ENCODE measurements at regions not wholly inside any gene's neighbourhood (a gene's known extent, or its start where the extent isn't known, plus 50 kb on each side); places are given as distances from the start of the nearest gene placed in this dataset.

- Mint-ChIP-seq H3K27ac (ENCODE audit: unreplicated experiment) (no peak overlapping the region), H3K36me3 (ENCODE audit: low read depth, unreplicated experiment) (no peaks in the 10 kb centered on the region), H3K27me3 (ENCODE audit: unreplicated experiment) (no peaks in the 10 kb centered on the region), H3K9me3 (ENCODE audit: unreplicated experiment) (no peaks in the 10 kb centered on the region), H3K4me3 (ENCODE audit: unreplicated experiment) (no peak overlapping the region), H3K4me1 (ENCODE audit: unreplicated experiment) (no peaks in the 10 kb centered on the region)
- no peak for TF ChIP-seq CTCF (IDR thresholded peaks at IDR 0.05; ENCODE audit: unreplicated experiment)
- no peak for DNase-seq (ENCODE audit: low spot score)
Measured at GRCh38 chr9:11805969-11806368, 887.2 kb upstream of the TYRP1 start.

GRCh38 chr9:11821306-11821975, 871.7 kb upstream of the TYRP1 start:
- no peak for DNase-seq (ENCODE audit: low spot score)
- no peaks in the 10 kb centered on the region for H3K9me3 Mint-ChIP-seq (ENCODE audit: unreplicated experiment)
- TF ChIP-seq CTCF (IDR thresholded peaks at IDR 0.05; ENCODE audit: unreplicated experiment): no peak
- H3K4me3 Mint-ChIP-seq (ENCODE audit: unreplicated experiment): no peak overlapping the region
- no peak overlapping the region for H3K27ac Mint-ChIP-seq (ENCODE audit: unreplicated experiment)
- no peaks in the 10 kb centered on the region for H3K4me1 Mint-ChIP-seq (ENCODE audit: unreplicated experiment)
- H3K27me3 Mint-ChIP-seq (ENCODE audit: unreplicated experiment): peaks cover 1% of the 10 kb centered on the region
- no peaks in the 10 kb centered on the region for H3K36me3 Mint-ChIP-seq (ENCODE audit: low read depth, unreplicated experiment)

GRCh38 chr9:11828201-11828600, 865.0 kb upstream of the TYRP1 start:
- Mint-ChIP-seq H3K36me3 (ENCODE audit: low read depth, unreplicated experiment) (no peaks in the 10 kb centered on the region), H3K27me3 (ENCODE audit: unreplicated experiment) (peaks cover 3% of the 10 kb centered on the region), H3K4me1 (ENCODE audit: unreplicated experiment) (peaks cover 5% of the 10 kb centered on the region), H3K9me3 (ENCODE audit: unreplicated experiment) (no peaks in the 10 kb centered on the region), H3K27ac (ENCODE audit: unreplicated experiment) (no peak overlapping the region), H3K4me3 (ENCODE audit: unreplicated experiment) (no peak overlapping the region)
- no peak for TF ChIP-seq CTCF (IDR thresholded peaks at IDR 0.05; ENCODE audit: unreplicated experiment)
- DNase-seq (ENCODE audit: low spot score): no peak

GRCh38 chr9:11833056-11833455, 860.1 kb upstream of the TYRP1 start:
- Mint-ChIP-seq H3K27ac (ENCODE audit: unreplicated experiment) (no peak overlapping the region), H3K9me3 (ENCODE audit: unreplicated experiment) (no peaks in the 10 kb centered on the region), H3K4me3 (ENCODE audit: unreplicated experiment) (no peak overlapping the region), H3K4me1 (ENCODE audit: unreplicated experiment) (peaks cover 5% of the 10 kb centered on the region), H3K27me3 (ENCODE audit: unreplicated experiment) (peaks cover 5% of the 10 kb centered on the region), H3K36me3 (ENCODE audit: low read depth, unreplicated experiment) (no peaks in the 10 kb centered on the region)
- TF ChIP-seq CTCF (IDR thresholded peaks at IDR 0.05; ENCODE audit: unreplicated experiment): no peak
- DNase-seq (ENCODE audit: low spot score): no peak

GRCh38 chr9:11868795-11869194, 824.4 kb upstream of the TYRP1 start:
- TF ChIP-seq CTCF (IDR thresholded peaks at IDR 0.05; ENCODE audit: unreplicated experiment): no peak
- DNase-seq (ENCODE audit: low spot score): no peak
- H3K9me3 Mint-ChIP-seq (ENCODE audit: unreplicated experiment): no peaks in the 10 kb centered on the region
- H3K4me1 Mint-ChIP-seq (ENCODE audit: unreplicated experiment): no peaks in the 10 kb centered on the region
- no peak overlapping the region for H3K4me3 Mint-ChIP-seq (ENCODE audit: unreplicated experiment)
- H3K27ac Mint-ChIP-seq (ENCODE audit: unreplicated experiment): no peak overlapping the region
- H3K27me3 Mint-ChIP-seq (ENCODE audit: unreplicated experiment): no peaks in the 10 kb centered on the region
- H3K36me3 Mint-ChIP-seq (ENCODE audit: low read depth, unreplicated experiment): no peaks in the 10 kb centered on the region
